ENCODE measurements at regions not wholly inside any gene's neighbourhood (a gene's known extent, or its start where the extent isn't known, plus 50 kb on each side); places are given as distances from the start of the nearest gene placed in this dataset.

DNA sequence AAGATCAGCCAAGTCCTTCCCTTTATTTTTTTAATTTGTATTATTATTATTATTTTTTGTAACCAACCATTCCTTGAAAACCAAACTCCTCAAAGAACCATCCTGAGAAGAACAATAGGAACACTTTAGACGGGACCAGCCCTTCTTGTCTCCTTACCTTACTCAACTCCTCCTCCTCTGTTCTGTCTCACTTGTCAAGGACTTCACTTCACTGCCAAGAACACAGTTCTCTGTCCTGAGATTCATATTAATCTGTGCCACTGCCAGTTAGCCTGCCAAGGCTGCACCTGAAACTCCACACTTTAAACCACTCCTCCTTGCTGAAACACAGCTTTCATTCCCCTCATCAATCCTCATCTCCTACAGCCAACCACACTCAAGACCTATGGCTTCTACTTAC, 73.8 kb upstream of the ATP1A1 start:
- DNase-seq: no peak

DNA sequence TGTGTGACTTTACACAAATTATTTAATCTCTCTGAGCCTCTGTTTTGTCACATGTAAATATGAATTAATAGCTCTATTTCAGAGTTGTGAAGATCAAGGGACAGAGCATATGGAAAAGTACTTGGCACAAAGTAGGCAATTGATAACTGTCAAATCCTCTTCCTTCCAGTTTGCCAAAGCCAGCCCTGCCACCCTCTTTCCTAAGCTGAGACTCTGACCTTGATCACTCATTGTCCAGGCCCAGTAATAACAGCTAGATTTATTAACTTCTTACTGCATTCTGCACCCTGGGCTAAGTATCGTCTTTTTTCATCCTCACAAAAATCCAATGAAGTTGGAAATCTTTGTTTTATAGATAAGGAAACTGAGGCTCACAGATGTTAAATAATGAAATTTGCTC, 70.8 kb upstream of the ATP1A1 start:
- no peak for DNase-seq

DNA sequence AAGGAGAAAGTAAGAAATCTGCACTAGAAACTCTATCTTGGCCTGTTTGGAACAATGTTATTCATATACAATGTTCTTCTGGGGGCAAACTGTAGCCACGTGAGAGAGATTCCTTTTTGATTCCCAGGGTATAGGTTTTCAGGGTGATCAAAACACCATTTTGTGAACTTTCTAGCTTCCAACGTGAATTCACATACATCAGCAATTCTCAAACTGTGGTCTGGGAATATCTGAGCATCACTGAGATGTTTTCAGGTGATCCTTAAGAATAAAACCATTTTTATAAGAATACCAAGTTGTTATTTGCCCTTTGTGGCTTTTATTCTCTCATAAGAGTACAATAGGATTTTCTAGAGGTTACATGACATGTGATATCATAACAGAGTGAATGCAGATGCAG, 66.9 kb upstream of the ATP1A1 start:
- no peak for DNase-seq

DNA sequence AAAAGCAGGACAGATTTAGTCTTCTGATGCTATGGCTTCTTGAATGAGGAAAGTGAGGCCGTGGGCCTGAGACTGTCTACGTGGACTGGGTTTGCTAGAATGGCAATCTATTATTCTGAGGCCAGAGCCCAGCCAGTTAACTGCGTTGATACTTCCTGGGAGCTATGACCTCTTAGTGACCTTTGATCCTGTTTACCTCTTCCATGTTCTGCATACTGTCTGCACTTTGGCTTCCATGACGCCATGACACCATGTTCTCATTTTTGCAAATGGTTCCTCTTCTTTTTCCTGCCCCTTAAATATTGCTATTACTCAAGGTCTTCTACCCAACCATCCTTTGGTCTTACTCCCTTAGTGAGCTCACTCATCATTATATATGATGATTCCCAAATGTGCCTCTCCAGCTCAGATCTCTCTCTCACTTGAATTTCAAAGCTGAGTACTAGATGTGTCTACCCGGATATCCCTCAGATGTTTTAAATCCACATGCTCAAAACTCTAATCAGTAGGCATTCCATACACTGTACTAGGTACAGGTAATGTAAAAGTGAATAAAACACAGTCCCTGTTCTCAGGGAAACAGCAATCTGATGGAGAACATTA, 66.1 kb upstream of the ATP1A1 start:
- DNase-seq: no peak

DNA sequence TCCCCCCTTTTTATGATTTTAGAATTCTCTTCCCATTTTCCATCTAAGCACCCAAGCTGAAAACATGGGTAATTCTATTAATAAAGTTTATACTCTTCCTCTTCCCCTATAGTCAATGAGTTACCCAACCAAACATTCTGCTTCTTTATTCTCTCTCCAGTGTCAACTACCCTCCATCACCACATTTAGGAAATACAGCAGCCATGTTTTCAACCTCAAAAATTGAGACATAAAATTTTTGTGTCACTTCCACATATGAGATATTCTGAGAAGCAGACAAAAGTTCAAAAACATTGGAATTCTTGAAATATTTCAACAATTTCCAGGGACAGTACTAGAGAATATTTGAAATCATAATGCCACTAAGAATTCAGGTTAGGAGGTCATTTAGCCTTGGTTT, 64.8 kb upstream of the ATP1A1 start:
- no peak for DNase-seq

DNA sequence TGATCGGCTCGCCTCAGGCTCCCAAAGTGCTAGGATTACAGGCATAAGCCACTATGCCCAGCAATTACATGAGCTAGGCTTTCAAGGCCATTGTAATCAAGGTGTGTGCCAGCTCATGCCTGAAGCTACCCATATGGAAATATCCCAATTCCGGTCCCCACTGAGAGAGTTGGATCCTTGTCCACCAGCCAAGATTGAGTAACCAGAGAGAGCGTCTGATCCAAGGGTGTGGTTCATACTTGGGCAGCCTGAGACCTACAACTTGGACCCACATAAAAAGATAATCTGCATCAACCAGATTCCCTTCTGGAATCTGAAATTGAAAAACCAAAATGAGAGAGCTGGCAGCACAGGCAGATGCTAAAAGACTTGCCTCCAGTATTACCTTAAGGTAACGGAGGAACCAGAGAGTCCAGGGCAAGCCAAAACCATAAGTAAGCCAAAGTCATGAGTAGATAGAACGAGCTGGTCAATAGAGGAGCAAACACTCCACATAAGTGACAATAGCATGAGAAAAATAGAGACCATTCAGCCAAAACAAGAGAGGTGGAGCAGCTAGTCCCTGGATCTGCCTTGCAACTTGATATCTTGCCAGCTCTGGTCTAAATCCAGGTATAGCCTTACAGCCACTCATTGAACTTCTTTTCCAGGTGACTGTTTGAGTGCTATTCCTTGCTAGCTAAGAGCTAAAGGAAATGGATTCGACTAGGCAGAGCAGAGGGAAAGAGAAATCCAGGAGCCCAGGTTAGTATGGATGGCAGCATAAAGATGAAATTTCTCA, 63.8 kb upstream of the ATP1A1 start:
- DNase-seq: no peak

DNA sequence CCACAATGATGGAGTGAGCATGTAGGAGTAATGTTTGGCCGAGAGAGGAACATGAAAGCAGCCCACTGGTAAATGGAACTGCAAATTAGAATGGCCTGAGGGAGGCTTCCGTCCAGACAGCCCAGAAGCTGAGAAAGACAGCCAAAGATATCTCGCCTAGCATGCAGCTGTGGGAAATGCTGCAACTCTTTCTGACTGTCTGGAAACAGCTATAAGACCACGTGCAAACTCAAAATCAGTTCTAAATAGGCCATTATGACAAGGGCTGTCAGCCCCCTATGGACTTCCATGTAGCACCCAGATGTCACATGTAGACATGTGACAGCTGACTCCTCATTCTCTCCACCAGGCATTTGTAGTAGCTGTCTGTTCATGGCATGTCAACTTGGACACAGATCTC, 62.9 kb upstream of the ATP1A1 start:
- no peak for DNase-seq

DNA sequence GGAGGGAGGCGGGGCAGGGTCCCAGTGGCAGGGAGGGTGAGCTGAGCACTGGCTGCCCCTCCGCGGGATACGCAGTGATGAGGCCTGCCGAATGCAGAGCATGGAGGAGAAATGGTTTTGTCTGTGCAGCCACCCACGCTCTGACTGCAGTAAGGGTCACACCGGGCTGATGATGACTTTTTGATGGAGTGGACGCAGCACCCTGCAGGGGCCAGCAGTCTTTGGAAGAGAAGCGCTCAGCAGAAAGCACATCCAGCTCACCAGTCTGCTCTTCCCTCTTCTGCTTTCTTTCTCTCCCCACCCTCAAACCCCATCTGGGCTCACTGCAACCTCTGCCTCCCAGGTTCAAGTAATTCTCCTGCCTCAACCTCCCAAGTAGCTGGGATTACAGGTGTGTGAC, 61.9 kb upstream of the ATP1A1 start:
- no peak for DNase-seq

DNA sequence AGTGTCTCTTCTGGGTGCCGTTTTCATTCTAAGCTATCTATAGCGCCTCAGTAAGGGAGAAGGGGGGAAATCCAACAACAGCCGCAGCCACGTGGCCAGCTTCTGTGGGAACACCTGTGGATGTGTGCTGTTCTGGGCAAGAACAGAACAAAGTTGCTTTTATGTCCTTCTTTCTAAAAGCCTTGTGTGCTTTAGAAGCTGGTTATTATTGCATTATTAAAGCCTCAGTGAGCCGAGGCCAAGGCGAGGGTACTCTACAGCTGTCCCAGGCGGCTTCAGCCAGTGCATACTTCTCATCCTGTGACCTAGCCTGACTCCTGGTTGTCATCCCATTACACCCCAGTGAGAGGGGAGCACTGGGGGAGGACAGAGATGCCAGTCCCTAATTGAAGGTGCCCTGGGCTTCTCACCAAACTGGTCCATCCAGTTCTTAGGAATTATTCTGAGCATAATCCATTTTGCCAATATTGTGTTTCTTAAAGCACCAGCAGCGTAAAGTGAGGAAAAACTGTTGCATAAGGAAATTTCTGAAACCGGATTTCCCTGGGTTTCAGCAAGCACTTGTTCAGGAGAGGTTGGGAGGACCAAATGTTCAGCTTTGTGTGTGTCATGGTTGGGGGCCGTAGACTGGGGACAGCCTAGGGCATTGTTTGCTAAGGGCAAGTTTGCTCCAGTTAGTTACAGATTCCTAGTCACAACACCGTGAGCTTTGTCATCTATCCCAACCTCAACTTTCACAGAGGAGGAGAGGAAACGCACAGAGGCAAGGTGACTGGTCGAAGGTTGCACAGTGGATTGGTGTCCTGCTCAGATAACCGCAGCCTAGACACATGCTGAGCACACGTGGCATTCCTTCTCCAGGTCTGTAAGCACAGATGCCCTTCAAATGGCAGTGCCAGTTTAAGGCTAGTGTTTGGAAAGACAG, 61.0 kb upstream of the ATP1A1 start:
- no peak for DNase-seq

DNA sequence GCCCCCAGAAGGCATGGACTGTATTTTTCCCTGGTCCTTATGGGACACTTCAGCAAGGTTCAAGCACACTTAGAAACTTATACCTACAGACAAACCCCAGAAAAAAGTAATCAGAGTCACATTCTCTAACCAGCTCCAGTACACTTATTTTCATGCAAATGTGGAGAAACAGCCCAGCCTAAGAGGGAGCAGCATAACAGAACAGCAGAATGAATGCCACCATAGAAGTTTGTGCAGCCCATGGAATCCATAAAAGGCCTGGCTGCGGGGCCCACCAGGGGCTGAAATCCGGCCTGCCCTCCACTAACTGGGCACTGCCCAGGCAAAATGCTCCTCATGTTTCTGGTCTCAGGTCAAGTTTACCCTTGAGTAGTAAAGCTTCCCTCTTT, 60.4 kb upstream of the ATP1A1 start:
- DNase-seq: no peak

DNA sequence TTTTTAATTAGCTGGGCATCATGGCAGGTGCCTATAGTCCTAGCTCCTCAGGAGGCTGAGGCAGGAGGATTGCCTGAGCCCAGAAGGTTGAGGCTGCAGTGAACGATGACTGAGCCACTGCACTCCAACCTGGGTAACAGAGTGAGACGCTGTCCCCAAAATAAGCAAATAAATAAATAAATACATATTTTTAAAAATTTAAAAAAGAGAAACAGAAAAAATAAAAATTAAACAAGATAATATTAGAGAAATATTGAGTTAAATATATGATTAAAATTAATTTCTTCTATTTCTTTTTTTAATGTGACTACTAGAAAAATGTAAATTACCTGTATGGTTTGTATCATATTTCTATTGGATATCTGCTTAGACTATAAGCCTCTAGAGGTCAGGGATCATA, 59.3 kb upstream of the ATP1A1 start:
- no peak for DNase-seq

DNA sequence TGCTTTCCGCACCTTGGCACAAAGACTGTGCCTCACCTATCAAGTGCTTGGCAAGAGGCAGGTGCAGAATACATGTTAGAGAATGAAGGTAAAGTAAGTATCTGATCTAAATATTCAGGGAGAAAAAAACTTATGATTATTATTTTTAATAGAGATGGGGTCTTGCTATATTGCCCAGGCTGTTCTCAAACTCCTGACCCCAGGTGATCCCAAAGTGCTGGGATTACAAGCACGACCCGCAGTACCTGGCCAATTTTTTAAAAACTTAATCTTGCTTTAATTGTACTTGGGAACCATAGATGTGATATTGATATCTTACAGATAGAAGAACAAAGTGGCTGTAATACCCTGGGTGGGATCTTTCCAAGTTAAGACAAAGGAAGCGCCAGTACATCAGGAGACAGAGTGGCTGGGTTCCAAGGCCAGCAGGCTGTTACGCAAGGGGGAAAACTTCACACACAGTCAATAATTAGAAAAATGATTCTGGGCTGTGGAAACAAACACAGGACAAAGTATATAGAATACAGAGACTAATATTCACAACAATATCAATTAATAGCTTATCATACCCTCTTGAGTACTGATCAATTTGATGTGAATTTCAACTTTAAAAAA, 58.6 kb upstream of the ATP1A1 start:
- DNase-seq: no peak

DNA sequence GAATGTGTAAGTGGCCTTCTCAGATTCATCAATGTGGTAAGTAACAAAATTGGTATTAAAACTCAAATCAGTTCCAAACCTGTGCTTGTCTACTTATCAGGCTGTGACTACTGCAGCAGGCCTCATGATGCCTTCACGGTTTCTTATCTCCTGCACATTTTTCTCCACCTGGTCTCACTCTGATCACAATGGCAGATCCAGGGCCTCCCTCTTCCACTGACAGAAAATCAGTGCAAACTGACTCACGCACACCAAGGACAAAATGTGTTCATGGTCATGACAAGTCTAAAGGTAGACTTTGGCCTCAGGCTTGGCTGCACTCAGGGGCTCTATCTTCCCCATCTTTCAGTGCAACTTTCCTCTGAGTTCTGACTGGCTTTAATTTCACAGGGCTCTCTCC, 56.7 kb upstream of the ATP1A1 start:
- no peak for DNase-seq

DNA sequence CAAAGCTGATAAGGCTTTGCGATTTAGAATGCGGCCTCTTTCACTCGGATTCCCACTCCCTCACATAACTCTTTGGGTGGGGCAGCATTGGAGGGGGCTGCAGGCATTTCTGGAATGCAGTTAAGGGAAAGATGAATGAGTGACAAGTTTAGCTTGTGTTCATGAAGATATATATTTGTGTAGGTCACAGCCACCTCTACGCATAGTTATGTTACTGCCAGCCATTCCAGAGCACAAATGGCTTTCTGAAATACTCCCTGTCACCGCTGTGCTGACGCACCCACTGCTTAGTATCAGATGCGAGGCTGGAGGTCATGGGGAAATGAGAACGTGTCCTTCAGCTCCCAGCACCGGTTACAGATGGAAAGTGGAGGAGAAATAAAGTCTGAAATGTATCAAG, 54.1 kb upstream of the ATP1A1 start:
- no peak for DNase-seq

DNA sequence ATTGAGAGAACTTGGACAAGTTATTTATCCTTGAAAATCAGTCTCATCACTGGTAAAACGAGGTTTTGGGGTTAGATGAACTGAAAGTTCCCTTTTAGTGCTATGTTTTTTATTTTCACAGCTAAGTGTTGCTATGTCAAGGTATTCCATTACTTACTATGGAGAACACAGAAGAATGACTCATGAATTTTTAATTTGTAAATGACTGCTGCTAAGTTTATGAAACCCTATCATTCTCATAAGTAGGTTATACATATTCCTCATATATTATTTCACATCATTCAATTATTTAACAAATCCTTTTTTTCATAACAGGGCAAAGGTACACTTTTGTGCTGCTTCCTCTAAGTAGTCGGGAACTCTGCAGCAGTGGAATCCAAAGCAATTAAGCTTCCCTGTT, 52.2 kb upstream of the ATP1A1 start:
- no peak for DNase-seq

DNA sequence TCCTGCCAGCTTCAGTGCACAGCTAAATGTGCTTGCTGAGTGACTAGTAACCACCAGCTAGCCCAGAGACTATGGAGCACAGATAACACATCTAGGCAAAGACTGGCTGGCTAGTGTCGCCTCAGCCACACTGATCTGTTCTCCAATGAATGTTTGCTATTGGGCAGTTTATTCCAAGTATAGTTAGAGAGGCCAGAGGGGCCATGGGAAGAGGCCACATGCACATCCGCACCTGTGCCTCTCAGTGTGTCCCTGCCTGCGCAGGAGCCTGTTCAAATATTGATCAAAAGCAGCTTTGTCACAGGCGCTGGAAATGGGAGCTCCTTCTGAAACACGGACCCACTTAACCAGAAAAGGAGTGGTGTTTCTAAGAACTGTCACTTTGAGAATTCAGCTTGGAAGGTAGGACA, 51.3 kb upstream of the ATP1A1 start:
- DNase-seq: no peak

DNA sequence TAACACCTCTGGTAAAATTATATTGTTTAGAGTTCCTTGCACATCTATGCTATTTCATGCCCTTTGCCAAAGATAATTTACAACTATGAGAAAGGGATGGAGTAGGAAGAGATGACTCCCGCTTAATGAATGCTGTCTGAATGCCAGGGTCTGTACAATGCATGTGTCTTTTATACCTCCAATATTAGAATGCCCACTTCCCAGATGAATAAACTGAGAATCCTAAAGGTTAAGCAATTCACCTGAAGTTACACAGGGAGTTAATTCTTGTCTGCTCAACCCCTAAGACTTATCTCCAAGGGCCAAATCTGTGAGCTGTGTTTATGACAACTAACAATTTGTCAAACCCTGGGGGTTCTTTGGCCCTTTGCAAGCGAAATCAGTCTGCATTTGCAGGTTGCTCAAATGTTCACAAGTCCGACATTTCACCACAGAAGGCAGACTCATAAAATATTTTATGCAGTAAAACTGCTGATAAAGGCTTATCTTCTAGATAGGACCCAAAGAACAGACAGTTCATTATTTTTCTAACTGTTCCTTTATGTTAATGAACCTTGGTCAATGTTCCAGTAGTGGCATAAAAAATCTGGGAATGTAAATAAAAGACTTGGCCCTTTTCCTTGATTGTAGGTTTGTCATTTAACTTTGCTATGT, 50.2 kb upstream of the ATP1A1 start:
- no peak for DNase-seq

All from fibroblast of skin of scalp (primary cell).